ENCODE measurements at regions not wholly inside any gene's neighbourhood (a gene's known extent, or its start where the extent isn't known, plus 50 kb on each side); places are given as distances from the start of the nearest gene placed in this dataset.

GRCh38 chr14:30287579-30288445, 271.1 kb upstream of the G2E3 start:
- H3K79me2 ChIP-seq (ENCODE audit: control insufficient read depth, insufficient read depth, low read length) = no peaks in the 10 kb centered on the region
- ChIA-PET RAD21 (ENCODE audit: unreplicated experiment) (no interaction called here), SMC1A (ENCODE audit: uncharacterized antibody, unreplicated experiment) (no interaction called here), CTCF (interaction anchor here (0.9 to 9.7 kb wide), 2 partner anchors 18 to 88 kb away, joined by 3 to 173 read pairs; no protein-coding TSS in a partner anchor), POLR2A (no interaction called here)
- H3K4me3 ChIP-seq = no peak overlapping the region
- no peaks in the 10 kb centered on the region for H3K4me1 ChIP-seq (ENCODE audit: control insufficient read depth, insufficient read depth, low read length)
- in situ Hi-C loops (cut with MboI) (no loop called here), intact Hi-C loops (cut with micrococcal nuclease; ENCODE audit: unreplicated experiment) (no loop called here)
- H3K36me3 ChIP-seq (ENCODE audit: control insufficient read depth in 2 of 2, insufficient read depth in 2 of 2, low read length in 1 of 2) = no peaks in the 10 kb centered on the region
- WGBS (ENCODE audit: insufficient coverage, insufficient replicate concordance, low lambda C conversion rate, missing lambda C conversion rate) = 22% methylated on average over 7 of the region's 7 CpGs
- no peak overlapping the region for H3K4me2 ChIP-seq (ENCODE audit: control insufficient read depth, insufficient read depth)
- ATAC-seq (no peak), DNase-seq (ENCODE audit: low read depth, low spot score) (no peak), FAIRE-seq (no peak)
- H3K9ac ChIP-seq (ENCODE audit: control insufficient read depth, insufficient read depth, low read length) = no peak overlapping the region
- no peaks in the 10 kb centered on the region for H3K27me3 ChIP-seq (replicated peaks in 1 of 2; ENCODE audit: control insufficient read depth in 2 of 2, insufficient read depth in 2 of 2, low read length in 1 of 2)
- no peaks in the 10 kb centered on the region for H3K9me3 ChIP-seq (replicated peaks; ENCODE audit: control insufficient read depth, insufficient read depth, low read length)
- H2AFZ ChIP-seq (ENCODE audit: control insufficient read depth, low read depth, low read length) = no peak overlapping the region
- H3K27ac ChIP-seq (ENCODE audit: control insufficient read depth, insufficient read depth) = no peak overlapping the region
- TF ChIP-seq MLLT1 (IDR thresholded peaks at IDR 0.05) (no peak), JUND (IDR thresholded peaks at IDR 0.05; ENCODE audit: low read depth, low read length) (no peak), MYB (IDR thresholded peaks at IDR 0.05; ENCODE audit: borderline replicate concordance, low read depth, low read length) (no peak), NFYA (IDR thresholded peaks at IDR 0.05; ENCODE audit: borderline replicate concordance, low read depth, low read length) (no peak)
- H4K20me1 ChIP-seq (ENCODE audit: control insufficient read depth, insufficient read depth) = no peaks in the 10 kb centered on the region
- BruUV-seq (replicated peaks) = no TSS peak

DNA sequence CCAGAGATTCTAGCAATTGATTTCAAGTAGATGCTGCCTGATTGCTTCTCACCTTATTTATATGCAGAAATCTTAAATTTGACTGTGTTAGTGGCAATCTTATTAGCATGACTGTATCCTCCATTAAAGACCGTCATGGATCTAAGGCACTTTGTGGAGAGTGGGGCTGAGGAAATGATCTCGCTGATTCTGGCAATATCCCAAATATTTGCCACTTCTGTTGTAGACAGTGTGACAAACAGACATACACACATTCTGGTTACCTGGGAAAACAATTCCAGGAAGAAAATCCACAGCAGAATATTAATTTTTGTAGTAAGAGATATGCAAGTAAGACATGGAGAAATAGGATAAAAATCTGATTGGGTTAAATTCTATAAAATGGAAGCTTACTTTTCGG, 269.0 kb upstream of the G2E3 start:
- no TSS peak for BruUV-seq (replicated peaks)
- intact Hi-C loops (cut with micrococcal nuclease; ENCODE audit: unreplicated experiment) (no loop called here), in situ Hi-C loops (cut with MboI) (no loop called here)
- no peaks in the 10 kb centered on the region for H3K4me1 ChIP-seq (ENCODE audit: control insufficient read depth, insufficient read depth, low read length)
- no peak overlapping the region for H2AFZ ChIP-seq (ENCODE audit: control insufficient read depth, low read depth, low read length)
- H3K9ac ChIP-seq (ENCODE audit: control insufficient read depth, insufficient read depth, low read length) = no peak overlapping the region
- H3K4me3 ChIP-seq = no peak overlapping the region
- H3K4me2 ChIP-seq (ENCODE audit: control insufficient read depth, insufficient read depth) = no peak overlapping the region
- TF ChIP-seq, protein P1, sequence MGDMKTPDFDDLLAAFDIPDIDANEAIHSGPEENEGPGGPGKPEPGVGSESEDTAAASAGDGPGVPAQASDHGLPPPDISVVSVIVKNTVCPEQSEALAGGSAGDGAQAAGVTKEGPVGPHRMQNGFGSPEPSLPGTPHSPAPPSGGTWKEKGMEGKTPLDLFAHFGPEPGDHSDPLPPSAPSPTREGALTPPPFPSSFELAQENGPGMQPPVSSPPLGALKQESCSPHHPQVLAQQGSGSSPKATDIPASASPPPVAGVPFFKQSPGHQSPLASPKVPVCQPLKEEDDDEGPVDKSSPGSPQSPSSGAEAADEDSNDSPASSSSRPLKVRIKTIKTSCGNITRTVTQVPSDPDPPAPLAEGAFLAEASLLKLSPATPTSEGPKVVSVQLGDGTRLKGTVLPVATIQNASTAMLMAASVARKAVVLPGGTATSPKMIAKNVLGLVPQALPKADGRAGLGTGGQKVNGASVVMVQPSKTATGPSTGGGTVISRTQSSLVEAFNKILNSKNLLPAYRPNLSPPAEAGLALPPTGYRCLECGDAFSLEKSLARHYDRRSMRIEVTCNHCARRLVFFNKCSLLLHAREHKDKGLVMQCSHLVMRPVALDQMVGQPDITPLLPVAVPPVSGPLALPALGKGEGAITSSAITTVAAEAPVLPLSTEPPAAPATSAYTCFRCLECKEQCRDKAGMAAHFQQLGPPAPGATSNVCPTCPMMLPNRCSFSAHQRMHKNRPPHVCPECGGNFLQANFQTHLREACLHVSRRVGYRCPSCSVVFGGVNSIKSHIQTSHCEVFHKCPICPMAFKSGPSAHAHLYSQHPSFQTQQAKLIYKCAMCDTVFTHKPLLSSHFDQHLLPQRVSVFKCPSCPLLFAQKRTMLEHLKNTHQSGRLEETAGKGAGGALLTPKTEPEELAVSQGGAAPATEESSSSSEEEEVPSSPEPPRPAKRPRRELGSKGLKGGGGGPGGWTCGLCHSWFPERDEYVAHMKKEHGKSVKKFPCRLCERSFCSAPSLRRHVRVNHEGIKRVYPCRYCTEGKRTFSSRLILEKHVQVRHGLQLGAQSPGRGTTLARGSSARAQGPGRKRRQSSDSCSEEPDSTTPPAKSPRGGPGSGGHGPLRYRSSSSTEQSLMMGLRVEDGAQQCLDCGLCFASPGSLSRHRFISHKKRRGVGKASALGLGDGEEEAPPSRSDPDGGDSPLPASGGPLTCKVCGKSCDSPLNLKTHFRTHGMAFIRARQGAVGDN (IDR thresholded peaks at IDR 0.05) = no peak
- no peak for TF ChIP-seq JUNB (IDR thresholded peaks at IDR 0.05)
- no peaks in the 10 kb centered on the region for H4K20me1 ChIP-seq (ENCODE audit: control insufficient read depth, insufficient read depth)
- H3K9me3 ChIP-seq (replicated peaks; ENCODE audit: control insufficient read depth, insufficient read depth, low read length) = no peaks in the 10 kb centered on the region
- WGBS (ENCODE audit: insufficient coverage, insufficient replicate concordance, low lambda C conversion rate, missing lambda C conversion rate) = 28% methylated on average over 3 of the region's 3 CpGs
- H3K36me3 ChIP-seq (ENCODE audit: control insufficient read depth in 2 of 2, insufficient read depth in 2 of 2, low read length in 1 of 2) = no peaks in the 10 kb centered on the region
- SMC1A ChIA-PET (ENCODE audit: uncharacterized antibody, unreplicated experiment) = no interaction called here
- CTCF ChIA-PET = interaction anchor here (1.0 kb wide), 2 partner anchors 19 to 86 kb away, joined by 3 to 5 read pairs; no protein-coding TSS in a partner anchor
- no peak for FAIRE-seq
- H3K27ac ChIP-seq (ENCODE audit: control insufficient read depth, insufficient read depth) = no peak overlapping the region
- ATAC-seq = no peak
- POLR2A ChIA-PET = no interaction called here
- DNase-seq (ENCODE audit: low read depth, low spot score) = no peak
- H3K27me3 ChIP-seq (replicated peaks in 1 of 2; ENCODE audit: control insufficient read depth in 2 of 2, insufficient read depth in 2 of 2, low read length in 1 of 2) = no peaks in the 10 kb centered on the region
- RAD21 ChIA-PET (ENCODE audit: unreplicated experiment) = no interaction called here
- no peaks in the 10 kb centered on the region for H3K79me2 ChIP-seq (ENCODE audit: control insufficient read depth, insufficient read depth, low read length)

Data from GM12878 (cell line).